Keratinocyte (primary cell): ENCODE measurements at regions not wholly inside any gene's neighbourhood (a gene's known extent, or its start where the extent isn't known, plus 50 kb on each side); places are given as distances from the start of the nearest gene placed in this dataset.

Source experiments
- EZH2 ChIP-seq: IDR thresholded peaks from one replicate; pipeline ENCODE4 v1.6.1; 2012; ENCODE audit warnings: inconsistent platforms, mild to moderate bottlenecking, low read length, moderate library complexity
- TF ChIP-seq, protein P1 (sequence below), 3 experiments: IDR thresholded peaks in 1 of 3; conservative IDR thresholded peaks in 1 of 3; optimal IDR thresholded peaks in 1 of 3; 2 replicates in 2 of 3; 3 replicates in 1 of 3; pipeline versions ENCODE3 to v1.5.1; 2011; ENCODE audit warnings: low read length in 3 of 3, mild to moderate bottlenecking in 3 of 3, moderate library complexity in 2 of 3, control low read depth in 1 of 3, inconsistent platforms in 1 of 3; ENCODE audit not compliant: insufficient read depth in 2 of 3; ENCODE audit errors: extremely low read depth in 1 of 3

GRCh38 chr14:82238649-82239048, 705.0 kb upstream of the SEL1L start:
- TF ChIP-seq, protein P1, sequence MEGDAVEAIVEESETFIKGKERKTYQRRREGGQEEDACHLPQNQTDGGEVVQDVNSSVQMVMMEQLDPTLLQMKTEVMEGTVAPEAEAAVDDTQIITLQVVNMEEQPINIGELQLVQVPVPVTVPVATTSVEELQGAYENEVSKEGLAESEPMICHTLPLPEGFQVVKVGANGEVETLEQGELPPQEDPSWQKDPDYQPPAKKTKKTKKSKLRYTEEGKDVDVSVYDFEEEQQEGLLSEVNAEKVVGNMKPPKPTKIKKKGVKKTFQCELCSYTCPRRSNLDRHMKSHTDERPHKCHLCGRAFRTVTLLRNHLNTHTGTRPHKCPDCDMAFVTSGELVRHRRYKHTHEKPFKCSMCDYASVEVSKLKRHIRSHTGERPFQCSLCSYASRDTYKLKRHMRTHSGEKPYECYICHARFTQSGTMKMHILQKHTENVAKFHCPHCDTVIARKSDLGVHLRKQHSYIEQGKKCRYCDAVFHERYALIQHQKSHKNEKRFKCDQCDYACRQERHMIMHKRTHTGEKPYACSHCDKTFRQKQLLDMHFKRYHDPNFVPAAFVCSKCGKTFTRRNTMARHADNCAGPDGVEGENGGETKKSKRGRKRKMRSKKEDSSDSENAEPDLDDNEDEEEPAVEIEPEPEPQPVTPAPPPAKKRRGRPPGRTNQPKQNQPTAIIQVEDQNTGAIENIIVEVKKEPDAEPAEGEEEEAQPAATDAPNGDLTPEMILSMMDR (optimal IDR thresholded peaks at IDR 0.05 in 1 of 3, IDR thresholded peaks at IDR 0.05 in 1 of 3, conservative IDR thresholded peaks at IDR 0.05 in 1 of 3; ENCODE audit: extremely low read depth in 1 of 3, insufficient read depth in 2 of 3, low read length in 3 of 3) = no peak
- no peak for TF ChIP-seq EZH2
